NCI-H2196 (cell line): ENCODE measurements at regions not wholly inside any gene's neighbourhood (a gene's known extent, or its start where the extent isn't known, plus 50 kb on each side); places are given as distances from the start of the nearest gene placed in this dataset.
"Not testable (repeated sequence)": the region's sequence is repeated elsewhere in the genome, so short reads cannot be mapped to it uniquely, and the experiment has no call there.

Source experiments
- DNase-seq: peaks from one replicate; lab custom pipeline; 2025; ENCODE audit not compliant: unreplicated experiment; lab: John Stamatoyannopoulos, UW

- no peak for DNase-seq
Measured at GRCh38 chr5:135158982-135159381, 125.0 kb upstream of the PITX1 start.

- DNase-seq: no peak
Measured at GRCh38 chr5:135158314-135158697, 124.3 kb upstream of the PITX1 start.

GRCh38 chr5:135157421-135158313 lies 123.6 kb upstream of the PITX1 start:
- DNase-seq: no peak

GRCh38 chr5:135156715-135157404 lies 122.8 kb upstream of the PITX1 start:
- no peak for DNase-seq

- DNase-seq: no peak
Measured at GRCh38 chr5:135156337-135156714, 122.3 kb upstream of the PITX1 start.

- peak; percentile 16 for DNase-seq
Measured at GRCh38 chr5:135155616-135156214, 121.7 kb upstream of the PITX1 start.

- DNase-seq: no peak
Measured at GRCh38 chr5:135154961-135155360, 120.9 kb upstream of the PITX1 start.

- no peak for DNase-seq
Measured at GRCh38 chr5:135154197-135154596, 120.2 kb upstream of the PITX1 start.

GRCh38 chr5:135153661-135154060 lies 119.6 kb upstream of the PITX1 start:
- no peak for DNase-seq

- no peak for DNase-seq
Measured at GRCh38 chr5:135153259-135153658, 119.2 kb upstream of the PITX1 start.

GRCh38 chr5:135151660-135152059 lies 117.6 kb upstream of the PITX1 start:
- DNase-seq: not testable (repeated sequence)

- DNase-seq: no peak
Measured at GRCh38 chr5:135151256-135151655, 117.2 kb upstream of the PITX1 start.

- no peak for DNase-seq
Measured at GRCh38 chr5:135150767-135151166, 116.7 kb upstream of the PITX1 start.

GRCh38 chr5:135149956-135150723 lies 116.1 kb upstream of the PITX1 start:
- DNase-seq: no peak

- no peak for DNase-seq
Measured at GRCh38 chr5:135149229-135149955, 115.4 kb upstream of the PITX1 start.

- DNase-seq: no peak
Measured at GRCh38 chr5:135147294-135148090, 113.5 kb upstream of the PITX1 start.

- no peak for DNase-seq
Measured at GRCh38 chr5:135145985-135146384, 112.0 kb upstream of the PITX1 start.

GRCh38 chr5:135143682-135144081 lies 109.7 kb upstream of the PITX1 start:
- DNase-seq: not testable (repeated sequence)
